ENCODE measurements at regions not wholly inside any gene's neighbourhood (a gene's known extent, or its start where the extent isn't known, plus 50 kb on each side); places are given as distances from the start of the nearest gene placed in this dataset.
"Not testable (repeated sequence)": the region's sequence is repeated elsewhere in the genome, so short reads cannot be mapped to it uniquely, and the experiment has no call there.

DNA sequence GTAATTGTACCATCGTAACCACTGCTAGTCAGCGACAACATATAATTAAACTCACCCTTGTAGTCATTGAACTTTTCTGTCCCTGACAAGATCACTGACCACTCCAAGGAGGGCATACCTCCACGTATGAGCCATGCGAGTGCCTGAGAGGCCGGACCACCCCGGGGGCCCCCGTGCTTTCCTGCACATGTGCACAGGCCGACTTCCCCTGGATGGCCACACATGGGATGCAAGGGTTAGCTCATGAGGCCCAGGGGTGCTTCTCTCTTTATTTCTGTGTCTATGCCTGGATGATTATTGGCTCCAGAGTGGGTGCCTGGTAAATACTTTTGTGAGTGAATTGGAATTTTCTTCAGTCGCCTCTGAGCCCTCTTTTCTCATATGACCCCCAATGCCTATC, 82.8 kb upstream of the ZNF536 start:
- TF ChIP-seq POLR2A (IDR thresholded peaks at IDR 0.05; ENCODE audit: low read depth, low read length): no peak
- FAIRE-seq (no peak), DNase-seq (ENCODE audit: insufficient read length, low spot score) (no peak)

GRCh38 chr19:30290805-30291204, 81.4 kb upstream of the ZNF536 start:
- not testable (repeated sequence) for DNase-seq (ENCODE audit: insufficient read length, low spot score); FAIRE-seq

DNA sequence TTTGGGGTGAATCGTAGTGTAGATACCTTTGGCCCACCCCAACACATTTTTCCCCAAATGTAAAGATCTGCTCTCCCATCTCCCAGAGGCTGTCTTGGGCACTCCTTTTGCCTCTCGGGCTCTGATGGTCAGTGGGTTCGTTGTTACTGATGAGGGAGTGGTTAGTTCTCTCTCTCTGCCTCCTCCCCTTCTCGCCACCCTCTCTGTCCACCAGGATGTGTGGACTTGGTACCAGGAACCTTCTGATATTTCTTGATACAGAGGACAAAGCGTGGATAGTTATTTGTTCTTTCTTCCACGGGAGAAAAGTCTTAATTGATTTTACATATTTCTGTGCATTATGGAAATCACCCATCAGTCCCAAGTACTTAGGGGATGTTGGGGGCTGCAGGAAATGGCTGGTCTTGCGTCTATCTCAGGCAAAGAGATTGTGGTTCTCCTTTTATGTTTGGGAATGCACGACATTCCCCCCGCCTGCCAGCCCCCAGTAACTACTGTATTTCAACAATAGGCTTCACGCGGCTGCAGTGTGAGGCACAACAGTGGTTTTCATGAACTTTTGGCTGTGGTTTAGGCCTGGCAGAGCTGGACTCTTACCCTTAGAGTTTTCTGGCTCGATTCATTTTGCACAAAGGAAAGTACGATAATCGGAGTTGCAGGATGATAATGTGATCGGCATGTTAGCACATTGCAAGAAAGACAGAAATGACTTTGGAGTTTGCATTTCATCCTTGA, 79.0 kb upstream of the ZNF536 start:
- no peak for TF ChIP-seq POLR2A (IDR thresholded peaks at IDR 0.05; ENCODE audit: low read depth, low read length)
- no peak for FAIRE-seq
- no peak for DNase-seq (ENCODE audit: insufficient read length, low spot score)

- TF ChIP-seq POLR2A (IDR thresholded peaks at IDR 0.05; ENCODE audit: low read depth, low read length): no peak
- FAIRE-seq (no peak), DNase-seq (ENCODE audit: insufficient read length, low spot score) (no peak)
Measured at GRCh38 chr19:30297969-30298368, 74.2 kb upstream of the ZNF536 start.

DNA sequence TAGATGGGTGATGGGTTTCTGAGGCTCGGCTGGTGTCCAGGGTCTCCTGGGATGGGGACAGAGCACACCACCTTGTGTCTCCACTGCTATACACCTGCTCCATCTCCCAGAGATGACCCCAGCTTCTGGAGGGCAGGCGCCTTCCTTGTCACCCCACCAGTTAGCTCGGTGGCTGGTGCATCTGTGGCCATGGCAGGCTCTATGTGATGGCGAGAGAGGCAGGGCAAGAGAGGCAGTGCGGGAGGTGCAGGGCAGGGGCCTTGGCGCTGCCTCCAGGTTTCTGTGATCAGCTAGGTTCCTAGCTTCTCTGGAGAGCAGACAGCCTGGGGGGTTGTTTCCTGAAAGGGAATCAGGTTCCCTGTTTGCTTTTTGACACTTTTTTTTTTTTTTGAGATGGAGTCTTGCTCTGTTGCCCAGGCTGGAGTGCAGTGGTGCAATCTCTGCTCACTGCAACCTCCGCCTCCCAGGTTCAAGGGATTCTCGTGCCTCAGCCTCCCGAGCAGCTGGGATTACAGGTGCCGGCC, 69.0 kb upstream of the ZNF536 start:
- FAIRE-seq (no peak), DNase-seq (ENCODE audit: insufficient read length, low spot score) (no peak)
- TF ChIP-seq POLR2A (IDR thresholded peaks at IDR 0.05; ENCODE audit: low read depth, low read length): no peak

GRCh38 chr19:30304540-30304939, 67.6 kb upstream of the ZNF536 start:
- FAIRE-seq (no peak), DNase-seq (ENCODE audit: insufficient read length, low spot score) (no peak)
- no peak for TF ChIP-seq POLR2A (IDR thresholded peaks at IDR 0.05; ENCODE audit: low read depth, low read length)

- DNase-seq (ENCODE audit: insufficient read length, low spot score) (no peak), FAIRE-seq (no peak)
- no peak for TF ChIP-seq POLR2A (IDR thresholded peaks at IDR 0.05; ENCODE audit: low read depth, low read length)
Measured at GRCh38 chr19:30305346-30306060, 66.7 kb upstream of the ZNF536 start.

- no peak for FAIRE-seq
- TF ChIP-seq POLR2A (IDR thresholded peaks at IDR 0.05; ENCODE audit: low read depth, low read length): no peak
Measured at GRCh38 chr19:30307191-30307974, 64.8 kb upstream of the ZNF536 start.

GRCh38 chr19:30309176-30309575, 63.0 kb upstream of the ZNF536 start:
- DNase-seq (ENCODE audit: insufficient read length, low spot score): no peak
- no peak for FAIRE-seq
- TF ChIP-seq POLR2A (IDR thresholded peaks at IDR 0.05; ENCODE audit: low read depth, low read length): no peak

More at GRCh38 chr19:30307191-30307974, 64.8 kb upstream of the ZNF536 start:
- DNase-seq (ENCODE audit: insufficient read length, low spot score): no peak

GRCh38 chr19:30309905-30310601, 62.1 kb upstream of the ZNF536 start:
- FAIRE-seq (no peak), DNase-seq (ENCODE audit: insufficient read length, low spot score) (no peak)
- no peak for TF ChIP-seq POLR2A (IDR thresholded peaks at IDR 0.05; ENCODE audit: low read depth, low read length)

DNA sequence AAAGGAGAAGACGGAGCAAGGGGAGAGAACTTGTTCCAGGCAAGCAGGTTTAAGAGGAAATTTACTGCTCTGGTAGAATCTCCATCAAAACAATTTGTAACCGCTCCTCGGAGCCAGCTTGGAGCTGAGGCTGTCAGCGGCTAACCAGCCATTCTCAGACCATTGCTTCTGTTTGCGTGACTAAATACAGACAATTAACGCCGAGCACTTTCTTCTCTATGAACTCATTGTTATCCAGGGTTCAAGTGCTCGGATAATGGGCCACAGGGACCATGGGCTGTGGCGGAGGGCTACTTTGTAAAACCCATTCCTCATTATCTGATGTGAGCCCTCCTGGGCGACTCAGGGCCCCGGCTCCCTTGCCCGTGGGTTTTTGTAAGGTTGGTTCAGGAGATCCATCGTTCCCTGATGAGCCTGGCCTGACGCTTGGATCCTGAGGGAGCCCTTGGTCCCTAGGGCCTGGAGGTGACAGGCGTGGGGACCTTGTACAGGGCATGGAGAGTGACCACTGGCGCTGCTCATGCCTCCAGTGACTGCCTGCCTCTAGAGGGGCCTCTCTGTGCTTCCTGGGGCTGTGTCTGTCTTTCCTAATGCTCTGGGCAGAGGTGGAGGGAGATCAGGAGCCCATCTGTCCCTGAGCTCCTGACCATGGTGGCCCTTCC, 61.5 kb upstream of the ZNF536 start:
- FAIRE-seq (no peak), DNase-seq (ENCODE audit: insufficient read length, low spot score) (no peak)

DNA sequence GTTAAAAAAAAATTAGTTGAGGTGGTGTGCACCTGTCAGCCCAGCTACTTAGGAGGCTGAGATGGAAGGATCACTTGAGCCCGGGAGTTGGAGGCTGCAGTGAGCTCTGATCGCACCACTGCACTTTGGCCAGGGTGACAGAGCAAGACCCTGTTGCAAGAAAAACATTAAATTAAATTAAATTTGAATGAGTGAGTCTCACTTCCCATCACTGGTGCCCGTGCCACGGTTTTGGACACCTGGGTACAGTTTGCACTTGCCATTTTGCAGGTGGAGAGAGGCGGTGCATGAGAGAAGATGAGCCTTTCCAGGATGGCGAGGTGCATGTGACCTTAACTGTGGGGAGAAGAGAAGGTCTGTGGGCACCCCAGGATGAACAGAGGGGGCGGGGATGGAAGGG, 60.3 kb upstream of the ZNF536 start:
- FAIRE-seq (no peak), DNase-seq (ENCODE audit: insufficient read length, low spot score) (no peak)
- no peak for TF ChIP-seq POLR2A (IDR thresholded peaks at IDR 0.05; ENCODE audit: low read depth, low read length)

More for the DNA sequence above, 61.5 kb upstream of the ZNF536 start:
- TF ChIP-seq POLR2A (IDR thresholded peaks at IDR 0.05; ENCODE audit: low read depth, low read length): no peak
